ENCODE measurements at regions not wholly inside any gene's neighbourhood (a gene's known extent, or its start where the extent isn't known, plus 50 kb on each side); places are given as distances from the start of the nearest gene placed in this dataset.

DNA sequence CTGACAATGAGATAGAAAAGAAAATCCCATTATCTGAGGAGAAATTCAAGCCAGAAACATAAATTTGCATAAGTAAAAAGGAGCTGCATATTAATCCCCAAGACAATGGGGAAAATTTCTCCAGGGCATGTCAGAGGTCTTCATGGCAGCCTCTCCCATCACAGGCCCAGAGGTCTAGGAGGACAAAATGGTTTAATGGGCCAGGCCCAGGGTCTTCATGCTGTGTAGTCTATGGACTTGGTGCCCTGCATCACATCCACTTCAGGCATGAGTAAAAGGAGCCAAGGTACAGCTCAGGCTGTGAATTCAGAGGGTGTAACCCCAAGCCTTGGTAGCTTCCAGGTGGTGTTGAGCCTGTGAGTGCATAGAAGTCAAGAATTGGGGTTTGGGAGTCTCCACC lies 1097.2 kb upstream of the RAG2 start:
- Histone ChIP-seq H3K9me2 (ENCODE audit: insufficient read depth) (no peaks in the 10 kb centered on the region), H3K27ac (ENCODE audit: low read depth, low read length) (no peak overlapping the region), H3K9ac (ENCODE audit: low read length) (no peak overlapping the region), H3K9me3 (ENCODE audit: control insufficient read depth in 1 of 2, insufficient read depth in 1 of 2, low read depth in 1 of 2, low read length in 2 of 2) (peaks cover 15 to 16% of the 10 kb centered on the region in 2 experiments; a peak in 2 of 4 replicates), H2AFZ (ENCODE audit: low read depth, low read length, poor library complexity, severe bottlenecking) (no peak overlapping the region), H3K79me2 (ENCODE audit: insufficient read depth, low read length) (no peaks in the 10 kb centered on the region), H3K27me3 (ENCODE audit: insufficient read depth, low read length) (no peaks in the 10 kb centered on the region), H3K36me3 (ENCODE audit: control insufficient read depth in 1 of 2, insufficient read depth in 2 of 2, low read length in 2 of 2) (no peaks in the 10 kb centered on the region), H4K20me1 (ENCODE audit: insufficient read depth) (no peaks in the 10 kb centered on the region), H3K4me1 (ENCODE audit: control insufficient read depth in 1 of 2, insufficient read depth in 2 of 2, low read length in 2 of 2) (no peaks in the 10 kb centered on the region), H3K4me3 (replicated peaks in 1 of 2; ENCODE audit: low read depth in 1 of 2, low read length in 2 of 2) (no peak overlapping the region), H3K4me2 (ENCODE audit: low read length) (no peak overlapping the region)
- no peak for DNase-seq (ENCODE audit: low read depth, low spot score)
- RAD21 ChIA-PET (ENCODE audit: low non-redundant PET in 1 of 2, low total read pairs in 2 of 2, uncharacterized antibody in 2 of 2, unreplicated experiment in 2 of 2), result no interaction called here
- no peak for ATAC-seq
- POLR2A ChIA-PET, result no interaction called here
- CTCF ChIA-PET, result no interaction called here
- intact Hi-C loops (cut with micrococcal nuclease), result no loop called here
- BruUV-seq (replicated peaks), result no TSS peak
- TF ChIP-seq CBX3 (IDR thresholded peaks at IDR 0.05; ENCODE audit: low read depth), result no peak
- TF ChIP-seq JUND (IDR thresholded peaks at IDR 0.05), result no peak
- no peak for TF ChIP-seq POLR2A (IDR thresholded peaks at IDR 0.05; ENCODE audit: borderline replicate concordance, extremely low read depth, insufficient read depth, insufficient read length)
- TF ChIP-seq TCF7L2 (IDR thresholded peaks at IDR 0.05; ENCODE audit: borderline replicate concordance, extremely low read depth, insufficient read depth, insufficient read length), result no peak
- no peak for TF ChIP-seq FOSL1 (IDR thresholded peaks at IDR 0.05; ENCODE audit: low read depth)
- no peak for TF ChIP-seq ZFX (IDR thresholded peaks at IDR 0.05)
- no peak for TF ChIP-seq POLR2AphosphoS5 (IDR thresholded peaks at IDR 0.05; ENCODE audit: low read depth, low read length)
- TF ChIP-seq, protein P1, sequence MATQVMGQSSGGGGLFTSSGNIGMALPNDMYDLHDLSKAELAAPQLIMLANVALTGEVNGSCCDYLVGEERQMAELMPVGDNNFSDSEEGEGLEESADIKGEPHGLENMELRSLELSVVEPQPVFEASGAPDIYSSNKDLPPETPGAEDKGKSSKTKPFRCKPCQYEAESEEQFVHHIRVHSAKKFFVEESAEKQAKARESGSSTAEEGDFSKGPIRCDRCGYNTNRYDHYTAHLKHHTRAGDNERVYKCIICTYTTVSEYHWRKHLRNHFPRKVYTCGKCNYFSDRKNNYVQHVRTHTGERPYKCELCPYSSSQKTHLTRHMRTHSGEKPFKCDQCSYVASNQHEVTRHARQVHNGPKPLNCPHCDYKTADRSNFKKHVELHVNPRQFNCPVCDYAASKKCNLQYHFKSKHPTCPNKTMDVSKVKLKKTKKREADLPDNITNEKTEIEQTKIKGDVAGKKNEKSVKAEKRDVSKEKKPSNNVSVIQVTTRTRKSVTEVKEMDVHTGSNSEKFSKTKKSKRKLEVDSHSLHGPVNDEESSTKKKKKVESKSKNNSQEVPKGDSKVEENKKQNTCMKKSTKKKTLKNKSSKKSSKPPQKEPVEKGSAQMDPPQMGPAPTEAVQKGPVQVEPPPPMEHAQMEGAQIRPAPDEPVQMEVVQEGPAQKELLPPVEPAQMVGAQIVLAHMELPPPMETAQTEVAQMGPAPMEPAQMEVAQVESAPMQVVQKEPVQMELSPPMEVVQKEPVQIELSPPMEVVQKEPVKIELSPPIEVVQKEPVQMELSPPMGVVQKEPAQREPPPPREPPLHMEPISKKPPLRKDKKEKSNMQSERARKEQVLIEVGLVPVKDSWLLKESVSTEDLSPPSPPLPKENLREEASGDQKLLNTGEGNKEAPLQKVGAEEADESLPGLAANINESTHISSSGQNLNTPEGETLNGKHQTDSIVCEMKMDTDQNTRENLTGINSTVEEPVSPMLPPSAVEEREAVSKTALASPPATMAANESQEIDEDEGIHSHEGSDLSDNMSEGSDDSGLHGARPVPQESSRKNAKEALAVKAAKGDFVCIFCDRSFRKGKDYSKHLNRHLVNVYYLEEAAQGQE (IDR thresholded peaks at IDR 0.05; ENCODE audit: low read depth), result no peak
- no peak for TF ChIP-seq SP1 (IDR thresholded peaks at IDR 0.05; ENCODE audit: low read depth)
